Transverse colon (tissue), 4 donors: ENCODE measurements at regions not wholly inside any gene's neighbourhood (a gene's known extent, or its start where the extent isn't known, plus 50 kb on each side); places are given as distances from the start of the nearest gene placed in this dataset.

Experiments used
- DNase-seq: peaks from one replicate; pipeline ENCODE4 v3.0.0-alpha.2; 2019
- H3K27ac ChIP-seq, 4 donors: fragments of 200-600 bp; sonication (generic); 2 replicates each; pipeline ENCODE4 v1.5.1; 2016 to 2018; ENCODE audit warnings: inconsistent platforms in 4 of 4
- H3K27me3 ChIP-seq: fragments of 200-600 bp; sonication (generic); 2 replicates; pipeline ENCODE4 v1.5.1; 2017; ENCODE audit warnings: inconsistent platforms
- H3K36me3 ChIP-seq, 4 donors: fragments of 200-600 bp; sonication (generic); 2 replicates each; pipeline ENCODE4 v1.5.1; 2017 to 2019; ENCODE audit warnings: inconsistent platforms in 4 of 4
- H3K4me1 ChIP-seq, 4 donors: fragments of 200-600 bp; sonication (generic); 2 replicates each; pipeline ENCODE4 v1.5.1; 2017 to 2020; ENCODE audit warnings: inconsistent platforms in 4 of 4
- H3K4me3 ChIP-seq, 4 donors: fragments of 200-600 bp; sonication (generic); 1 replicate in 1 of 4; 2 replicates in 3 of 4; pipeline versions ENCODE4 v1.5.1 to v1.6.1; 2017 to 2019; ENCODE audit warnings: inconsistent platforms in 4 of 4
- H3K9me3 ChIP-seq, 2 donors: fragments of 200-600 bp; sonication (generic); 2 replicates each; pipeline ENCODE4 v1.5.1; 2017 to 2019; ENCODE audit warnings: inconsistent platforms in 2 of 2
- EP300 ChIP-seq: sonication (generic); formaldehyde crosslinking; IDR thresholded peaks from one replicate; pipeline ENCODE4 v1.6.1; 2017; ENCODE audit warnings: antibody characterized with exemption, low read depth
- POLR2A ChIP-seq: fragments of 450-650 bp; IDR thresholded peaks from one replicate; pipeline ENCODE4 v1.6.1; 2016; ENCODE audit warnings: antibody characterized with exemption, mild to moderate bottlenecking, moderate library complexity
- POLR2AphosphoS5 ChIP-seq, 3 donors: sonication (generic); formaldehyde crosslinking; IDR thresholded peaks; one replicate each; pipeline ENCODE4 v1.6.1; 2016; ENCODE audit warnings: antibody characterized with exemption in 3 of 3
- WGBS, 2 donors: methylation state at CpG; one replicate each; pipeline ENCODE4 v1.1.5; 2018; ENCODE audit warnings: low coverage in 1 of 2; 5-methylcytosine and 5-hydroxymethylcytosine counted together
- in situ Hi-C, 4 donors: fragments of 200-750 bp; cut with MboI; loops; one replicate each; pipeline versions ENCODE4 v1.15.0 to v1.15.1; 2017; ENCODE audit warnings: low sequenced_read_pairs in 3 of 4, low pct_ligation_motif_present in 1 of 4, low pct_unique_long_range_greater_than_20kb in 1 of 4
- intact Hi-C: fragments of 100-400 bp; cut with DNase I; formaldehyde crosslinking; loops from one replicate; pipeline ENCODE4 v1.15.1; 2023; ENCODE audit warnings: low total_unique reads
- TF ChIP-seq, protein P1 (sequence below), 5 experiments: fragments of 200-600 bp in 3 of 5; fragments of 450-650 bp in 2 of 5; sonication (generic) in 3 of 5; IDR thresholded peaks; 1 replicate in 2 of 5; 2 replicates in 3 of 5; pipeline ENCODE4 v1.5.1; 2016 to 2017; ENCODE audit warnings: antibody characterized with exemption in 5 of 5, inconsistent platforms in 3 of 5, mild to moderate bottlenecking in 2 of 5, moderate library complexity in 1 of 5

DNA sequence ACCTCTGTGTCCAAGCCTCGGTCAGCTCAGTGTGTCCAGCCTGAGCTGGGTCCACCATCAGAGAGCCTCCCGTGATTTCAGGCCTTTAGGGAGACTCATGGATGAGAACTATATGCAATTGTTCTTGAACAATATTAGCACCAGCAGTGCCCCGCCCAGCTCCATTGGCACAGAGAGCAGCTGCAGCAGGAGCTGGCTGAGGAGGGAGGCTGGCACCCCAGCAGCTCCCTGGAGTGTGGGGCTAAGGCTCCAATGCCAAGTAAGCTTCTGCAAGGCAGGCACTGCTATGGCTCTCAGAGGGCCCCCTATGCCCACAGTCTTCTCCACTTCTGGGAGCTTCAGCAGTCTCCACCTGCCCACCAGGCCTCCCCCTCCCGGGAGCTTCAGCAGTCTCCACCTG lies 593.3 kb downstream of the MATN1 start:
- in situ Hi-C loops, result no loop called here
- 76% methylated on average over 4 of the region's 4 CpGs; no CpG with 5 or more reads in 1 of the 2 donors for WGBS, 2 donors
- Histone ChIP-seq H3K27ac (no peak overlapping the region), H3K9me3 (no peaks in the 10 kb centered on the region), H3K4me1 (no peaks in the 10 kb centered on the region), H3K36me3 (no peaks in the 10 kb centered on the region), H3K4me3 (no peak overlapping the region), H3K27me3 (no peaks in the 10 kb centered on the region)
- no peak for DNase-seq
- TF ChIP-seq POLR2AphosphoS5 (IDR thresholded peaks at IDR 0.05), result no peak
- TF ChIP-seq, protein P1, sequence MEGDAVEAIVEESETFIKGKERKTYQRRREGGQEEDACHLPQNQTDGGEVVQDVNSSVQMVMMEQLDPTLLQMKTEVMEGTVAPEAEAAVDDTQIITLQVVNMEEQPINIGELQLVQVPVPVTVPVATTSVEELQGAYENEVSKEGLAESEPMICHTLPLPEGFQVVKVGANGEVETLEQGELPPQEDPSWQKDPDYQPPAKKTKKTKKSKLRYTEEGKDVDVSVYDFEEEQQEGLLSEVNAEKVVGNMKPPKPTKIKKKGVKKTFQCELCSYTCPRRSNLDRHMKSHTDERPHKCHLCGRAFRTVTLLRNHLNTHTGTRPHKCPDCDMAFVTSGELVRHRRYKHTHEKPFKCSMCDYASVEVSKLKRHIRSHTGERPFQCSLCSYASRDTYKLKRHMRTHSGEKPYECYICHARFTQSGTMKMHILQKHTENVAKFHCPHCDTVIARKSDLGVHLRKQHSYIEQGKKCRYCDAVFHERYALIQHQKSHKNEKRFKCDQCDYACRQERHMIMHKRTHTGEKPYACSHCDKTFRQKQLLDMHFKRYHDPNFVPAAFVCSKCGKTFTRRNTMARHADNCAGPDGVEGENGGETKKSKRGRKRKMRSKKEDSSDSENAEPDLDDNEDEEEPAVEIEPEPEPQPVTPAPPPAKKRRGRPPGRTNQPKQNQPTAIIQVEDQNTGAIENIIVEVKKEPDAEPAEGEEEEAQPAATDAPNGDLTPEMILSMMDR (IDR thresholded peaks at IDR 0.05), result no peak
- intact Hi-C loops, result loop anchor here (10.0 kb wide), 1 partner anchor 805 kb away; no protein-coding TSS in a partner anchor

DNA sequence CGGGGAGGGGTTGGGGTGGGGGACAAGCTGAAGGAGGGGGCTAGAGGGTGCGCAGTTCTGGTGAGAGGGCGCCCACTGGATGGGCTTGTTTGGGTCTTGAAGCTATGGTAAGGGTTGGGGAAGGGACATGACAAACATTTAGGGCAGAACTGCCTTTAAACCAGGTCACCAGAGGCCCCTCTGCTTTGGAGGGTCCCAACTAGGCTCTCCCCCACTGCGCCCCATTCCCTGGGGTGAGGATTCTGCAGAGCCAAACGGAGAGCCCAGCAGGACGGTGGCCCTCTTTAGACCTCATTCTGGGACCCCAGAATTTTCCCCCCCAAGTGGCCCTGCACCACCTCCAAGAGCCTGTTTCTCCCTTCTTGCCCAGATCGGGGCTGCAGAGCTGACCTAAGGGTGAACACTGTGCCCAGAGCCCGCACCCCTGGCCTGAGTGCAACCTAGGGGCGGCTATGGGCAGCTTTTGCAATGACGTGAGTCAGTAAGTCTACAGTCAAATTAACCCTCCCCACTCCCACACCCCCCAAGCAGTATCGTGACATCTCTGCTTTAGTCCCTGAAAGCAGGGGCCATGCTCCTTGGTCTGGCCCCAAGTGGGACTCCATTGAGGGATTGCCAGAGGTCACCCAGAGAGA lies 593.8 kb downstream of the MATN1 start:
- TF ChIP-seq, protein P1 (IDR thresholded peaks at IDR 0.05), result no peak
- no peak for TF ChIP-seq POLR2AphosphoS5 (IDR thresholded peaks at IDR 0.05)
- TF ChIP-seq POLR2A, result no peak
- TF ChIP-seq EP300, result no peak
- 82% methylated on average over 10 of the region's 11 CpGs; no CpG with 5 or more reads in 1 of the 2 donors for WGBS, 2 donors
- Histone ChIP-seq H3K27ac (no peak overlapping the region), H3K36me3 (no peaks in the 10 kb centered on the region), H3K27me3 (no peaks in the 10 kb centered on the region), H3K4me1 (no peaks in the 10 kb centered on the region), H3K9me3 (no peaks in the 10 kb centered on the region), H3K4me3 (no peak overlapping the region)
- intact Hi-C loops, result loop anchor here (10.0 kb wide), 1 partner anchor 805 kb away; no protein-coding TSS in a partner anchor
- in situ Hi-C loops, result no loop called here
- no peak for DNase-seq

GRCh38 chr1:30129001-30129408 lies 594.4 kb downstream of the MATN1 start:
- in situ Hi-C loops, result no loop called here
- Histone ChIP-seq H3K36me3 (no peaks in the 10 kb centered on the region), H3K9me3 (no peaks in the 10 kb centered on the region), H3K4me3 (no peak overlapping the region), H3K4me1 (no peaks in the 10 kb centered on the region), H3K27me3 (no peaks in the 10 kb centered on the region), H3K27ac (no peak overlapping the region)
- intact Hi-C loops, result no loop called here
- whole genome bisulfite sequencing, 2 donors, result 77 to 100% methylated on average over 3 to 7 of the region's 7 CpGs
- DNase-seq, result no peak
- TF ChIP-seq POLR2AphosphoS5 (IDR thresholded peaks at IDR 0.05) (no peak), POLR2A (no peak), EP300 (no peak)
- TF ChIP-seq, protein P1 (IDR thresholded peaks at IDR 0.05), result no peak

DNA sequence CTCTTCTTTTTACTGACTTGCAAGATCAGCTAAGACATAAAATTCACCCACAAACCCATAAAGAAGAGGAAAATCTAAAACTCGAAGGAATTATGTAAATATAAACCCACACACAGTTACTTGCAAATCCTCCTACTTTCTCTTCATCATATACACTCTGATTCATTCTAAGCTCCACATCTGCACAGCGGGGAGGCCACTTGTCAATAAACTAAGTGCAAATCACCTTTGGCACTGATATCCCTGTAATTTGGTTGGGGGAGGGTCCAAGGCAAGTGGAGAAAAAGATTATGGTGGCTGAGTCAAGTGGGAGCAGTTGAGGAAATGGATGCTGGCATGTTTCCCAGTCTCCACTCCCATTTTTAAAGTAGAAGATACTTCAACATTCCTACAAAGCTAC lies 596.5 kb downstream of the MATN1 start:
- Histone ChIP-seq H3K27me3 (no peaks in the 10 kb centered on the region), H3K4me3 (no peak overlapping the region), H3K27ac (no peak overlapping the region), H3K36me3 (no peaks in the 10 kb centered on the region), H3K4me1 (no peaks in the 10 kb centered on the region), H3K9me3 (no peaks in the 10 kb centered on the region)
- peak; percentile 19 for DNase-seq
- intact Hi-C loops (no loop called here), in situ Hi-C loops (no loop called here)
- TF ChIP-seq POLR2A, result no peak
- no peak for TF ChIP-seq EP300
- TF ChIP-seq, protein P1 (IDR thresholded peaks at IDR 0.05), result no peak
- no peak for TF ChIP-seq POLR2AphosphoS5 (IDR thresholded peaks at IDR 0.05)
- WGBS, 2 donors, result 37 to 61% methylated on average over 2 of the region's 2 CpGs
